ENCODE measurements at regions not wholly inside any gene's neighbourhood (a gene's known extent, or its start where the extent isn't known, plus 50 kb on each side); places are given as distances from the start of the nearest gene placed in this dataset.

DNA sequence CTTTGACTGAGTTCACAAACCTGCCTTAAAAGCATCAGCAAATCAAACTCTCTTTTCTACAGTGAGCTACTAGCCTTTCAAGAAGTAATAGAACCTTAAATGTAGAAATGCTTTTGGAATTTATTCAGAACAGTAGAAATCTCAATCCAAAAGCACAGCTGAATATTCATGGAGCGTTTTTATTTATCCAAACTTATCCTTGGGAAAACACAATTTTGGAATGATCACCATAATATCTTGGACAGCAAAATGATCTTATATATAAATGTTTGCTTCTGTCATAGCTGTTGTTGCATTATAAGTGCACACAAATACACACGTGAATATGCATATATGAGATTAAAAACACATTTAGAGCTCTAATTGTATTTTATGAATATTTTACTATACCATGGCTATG is 747.3 kb upstream of the PIK3C3 start:
- no peak for DNase-seq

DNA sequence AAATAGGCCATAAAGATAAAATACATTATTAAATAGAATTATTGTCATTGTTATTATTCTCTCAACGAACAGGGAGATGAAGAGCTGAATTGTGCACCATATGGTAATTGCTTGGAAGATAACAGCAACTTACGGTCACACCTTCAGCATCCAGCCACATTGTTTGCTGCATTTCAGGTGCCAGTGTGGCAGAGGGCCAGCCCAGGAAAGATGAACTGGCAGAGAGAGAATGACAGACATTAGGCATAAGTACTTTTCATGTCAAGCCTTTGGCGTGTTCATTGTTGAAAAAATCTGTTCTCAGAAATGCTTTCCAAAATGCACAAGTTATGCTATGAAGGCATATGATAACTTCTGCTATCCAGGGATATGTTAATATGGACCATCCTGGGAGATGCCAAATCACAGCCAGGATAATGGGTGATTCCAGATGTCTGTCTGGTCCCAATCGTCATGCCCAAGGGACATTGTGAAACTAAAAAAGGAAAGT is 748.6 kb upstream of the PIK3C3 start:
- no peak for DNase-seq

DNA sequence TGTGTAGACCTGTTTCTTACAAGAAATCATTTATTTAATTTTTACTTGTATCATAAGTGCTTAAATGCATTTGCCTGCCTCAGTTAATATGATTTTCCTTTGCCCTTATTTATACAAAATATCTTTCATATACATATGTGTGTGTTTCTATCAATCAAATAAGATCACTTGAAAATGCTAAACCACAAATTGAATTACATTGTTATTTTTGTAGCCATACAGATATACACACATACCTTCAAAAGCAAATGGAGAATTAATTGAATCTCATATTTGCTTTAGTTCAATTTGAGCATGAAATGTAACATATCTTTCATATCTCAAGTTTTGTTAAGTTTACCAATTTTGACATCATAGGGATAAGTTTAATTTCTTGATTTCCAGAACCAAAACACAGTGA is 755.8 kb upstream of the PIK3C3 start:
- no peak for DNase-seq

DNA sequence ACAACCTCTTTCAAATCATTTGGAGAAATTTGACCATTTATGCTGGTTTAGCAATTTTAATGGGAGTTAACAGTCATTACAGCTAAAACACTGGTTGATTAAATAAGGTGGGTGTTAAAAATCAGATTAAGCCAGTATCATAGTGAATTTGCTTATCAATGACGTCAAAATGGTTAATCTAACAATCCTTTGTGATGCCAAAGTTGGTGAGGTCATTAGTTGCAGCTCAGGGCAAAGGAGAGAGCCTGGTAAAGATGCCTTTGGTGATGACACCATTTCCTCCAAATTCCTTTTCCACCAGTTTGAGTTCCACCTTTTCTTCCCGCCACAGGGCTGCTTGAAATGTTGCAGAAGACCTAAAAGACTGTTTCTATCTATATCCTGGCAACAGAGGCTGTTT is 757.1 kb upstream of the PIK3C3 start:
- DNase-seq = no peak

DNA sequence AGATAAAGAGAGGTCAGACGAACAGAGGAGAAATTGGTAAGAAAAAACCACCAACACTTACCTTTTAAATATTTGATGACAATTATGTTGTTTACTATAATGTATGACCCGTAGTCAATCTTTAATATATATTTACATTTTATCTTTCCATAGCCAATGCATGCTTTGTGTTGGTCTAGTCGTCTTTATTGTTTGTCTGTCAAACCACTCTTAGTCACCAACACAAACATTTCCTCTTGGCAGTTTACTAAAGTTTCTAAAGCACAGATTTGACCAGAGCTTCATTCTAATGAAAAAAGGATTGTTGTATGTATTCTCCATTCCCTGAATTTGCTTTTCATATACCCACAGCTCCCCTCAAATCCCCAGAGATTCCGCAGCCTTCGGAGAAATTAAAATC is 784.7 kb upstream of the PIK3C3 start:
- no peak for DNase-seq

DNA sequence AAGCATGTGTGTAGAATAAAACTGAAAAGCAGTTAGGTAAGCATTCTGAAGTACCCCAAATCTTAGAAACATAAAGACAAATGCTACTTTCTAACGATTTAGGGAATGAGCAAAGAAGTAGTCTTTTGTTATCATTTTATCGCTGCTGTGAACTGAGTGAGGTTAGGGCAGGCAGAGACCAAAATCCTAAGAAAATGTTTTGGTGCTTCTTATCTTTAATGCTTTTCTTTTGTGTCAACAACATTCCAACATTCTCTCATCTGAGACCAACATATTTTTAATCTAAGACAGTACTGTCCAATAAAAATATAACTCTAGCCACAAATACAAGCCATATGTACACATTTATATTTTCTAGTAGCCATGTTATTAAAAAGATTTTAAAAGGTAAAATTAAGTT is 789.4 kb upstream of the PIK3C3 start:
- DNase-seq = no peak

DNA sequence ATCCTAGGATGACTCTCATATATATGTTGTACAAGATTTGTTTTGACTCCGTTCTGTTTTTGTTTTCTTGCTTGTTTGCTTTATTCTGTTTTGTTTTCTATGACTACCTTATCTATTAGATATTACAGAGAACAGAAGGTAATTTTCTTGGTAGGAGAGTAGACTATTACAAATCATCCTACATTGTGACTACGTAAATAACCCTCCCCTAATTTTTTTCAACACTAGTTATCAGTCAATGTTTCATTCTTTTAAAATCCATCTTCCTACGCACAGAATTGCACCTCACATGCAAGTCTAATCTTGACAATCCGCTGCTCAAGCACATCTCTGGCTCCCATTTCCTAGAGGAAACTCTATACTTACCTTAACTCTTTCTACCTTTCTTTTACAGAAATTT is 792.3 kb upstream of the PIK3C3 start:
- no peak for DNase-seq

DNA sequence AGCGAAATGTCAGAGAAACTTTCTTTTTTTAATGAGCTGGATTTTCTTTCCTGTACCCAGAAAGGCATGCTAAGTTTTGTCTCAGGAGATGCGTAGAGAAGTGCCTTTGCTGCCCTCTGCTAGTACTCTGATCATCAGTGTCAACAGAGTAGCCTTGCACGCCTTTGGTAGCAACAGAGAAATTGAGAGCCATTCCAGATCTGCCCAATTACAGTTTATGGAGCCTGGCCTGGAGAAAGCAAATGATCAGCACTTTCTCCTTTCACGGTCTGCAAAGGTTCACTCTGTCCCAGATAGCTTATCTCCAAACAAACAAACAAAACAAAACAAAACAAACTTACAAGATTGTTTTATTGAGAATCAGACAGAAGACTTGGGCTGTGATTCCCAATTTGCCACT is 792.8 kb upstream of the PIK3C3 start:
- DNase-seq = no peak

DNA sequence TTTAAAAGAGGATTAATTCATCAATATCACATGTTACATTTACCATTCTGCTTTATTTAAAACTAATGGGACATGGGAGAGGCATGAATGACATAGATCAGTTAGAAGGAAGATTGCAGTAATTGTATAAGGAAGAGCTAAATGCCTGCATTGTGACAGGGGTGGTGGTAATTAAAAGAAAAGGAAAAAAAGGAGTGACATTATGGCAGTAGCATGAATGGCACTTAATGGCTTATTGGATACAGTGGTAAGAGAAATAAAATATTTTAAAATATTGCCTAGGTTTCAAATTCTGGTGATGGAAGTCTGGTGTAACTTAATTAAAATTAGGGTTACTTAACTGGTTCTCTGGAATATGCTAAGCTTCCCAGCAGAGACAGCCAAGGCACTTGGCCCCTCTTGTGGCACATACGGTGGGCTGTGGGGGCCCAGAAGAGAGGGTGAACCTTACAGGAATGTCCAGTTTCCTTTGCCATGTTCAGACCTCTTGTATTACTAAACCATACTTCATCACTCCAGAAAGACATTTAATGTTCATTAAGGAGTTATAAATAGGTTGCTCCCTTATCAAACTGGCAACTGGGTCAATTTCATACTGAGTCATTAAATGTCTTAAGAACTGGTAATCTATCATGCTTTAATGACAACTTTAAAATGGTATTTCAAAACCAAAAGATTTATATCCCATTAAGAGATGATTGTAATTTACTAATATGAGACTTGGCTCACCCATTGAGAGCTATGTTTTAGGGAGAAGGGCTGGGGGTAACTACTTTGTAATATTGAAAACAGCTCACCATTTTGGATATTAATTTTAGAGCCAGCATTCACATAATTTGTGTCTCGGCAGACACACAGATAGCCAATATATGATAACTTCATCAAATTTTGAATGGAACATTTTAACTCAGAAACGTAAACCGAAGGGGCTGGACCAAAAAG is 798.9 kb upstream of the PIK3C3 start:
- no peak for DNase-seq

DNA sequence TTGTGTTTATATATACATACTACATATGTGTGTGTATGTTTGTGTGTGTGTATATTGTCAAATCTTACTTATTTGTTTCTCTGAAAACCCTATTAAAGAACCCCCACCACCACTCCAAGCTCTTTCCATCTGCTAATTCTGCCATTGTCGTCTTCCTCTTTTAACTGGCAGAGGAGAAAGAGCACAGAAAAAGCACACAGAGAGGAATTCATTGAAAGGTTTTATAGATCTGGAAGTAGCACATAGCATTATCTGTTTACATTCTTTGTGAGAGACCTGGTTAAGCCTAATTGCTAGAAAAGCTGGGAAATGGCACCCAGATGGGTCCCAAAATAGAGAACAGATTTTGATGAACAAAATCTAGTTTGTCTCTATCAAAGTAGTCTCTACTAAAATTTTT is 800.0 kb upstream of the PIK3C3 start:
- no peak for DNase-seq

DNA sequence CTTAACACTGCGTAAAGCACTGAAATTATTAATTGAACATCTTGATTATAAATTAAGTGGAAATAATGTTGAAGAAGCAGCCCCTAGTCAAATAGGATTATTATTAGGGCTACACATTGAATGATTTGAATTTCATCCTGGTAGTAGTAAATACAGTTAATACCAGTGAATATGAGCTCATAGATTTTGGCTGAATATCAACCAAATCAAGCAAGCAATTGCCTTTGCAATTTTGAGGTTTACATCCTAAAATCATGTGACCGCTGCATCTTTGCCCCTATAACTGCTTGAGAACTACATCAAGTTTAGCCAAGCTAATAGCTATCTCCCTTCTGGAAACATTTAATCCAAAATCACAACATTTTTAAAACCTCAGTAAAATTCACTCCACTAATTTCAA is 801.2 kb upstream of the PIK3C3 start:
- DNase-seq = no peak

DNA sequence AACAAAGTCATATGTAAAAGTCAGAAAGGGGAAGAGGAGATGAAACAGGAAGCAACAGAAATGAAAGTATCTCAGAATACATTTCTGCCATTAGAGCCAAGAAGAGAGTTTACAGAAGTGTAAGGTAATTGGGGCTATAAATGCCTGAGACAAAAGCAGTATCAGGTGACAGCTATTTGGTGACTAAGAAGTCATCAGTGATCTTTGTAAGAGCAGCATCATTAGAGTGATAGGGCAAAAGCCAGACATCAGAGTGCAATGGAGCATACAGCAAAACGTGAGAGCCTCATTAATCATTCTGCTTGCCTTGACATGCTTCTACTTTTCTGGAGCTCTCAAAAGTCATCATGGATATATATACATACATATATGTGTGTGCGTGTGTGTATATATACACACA is 804.7 kb upstream of the PIK3C3 start:
- no peak for DNase-seq

DNA sequence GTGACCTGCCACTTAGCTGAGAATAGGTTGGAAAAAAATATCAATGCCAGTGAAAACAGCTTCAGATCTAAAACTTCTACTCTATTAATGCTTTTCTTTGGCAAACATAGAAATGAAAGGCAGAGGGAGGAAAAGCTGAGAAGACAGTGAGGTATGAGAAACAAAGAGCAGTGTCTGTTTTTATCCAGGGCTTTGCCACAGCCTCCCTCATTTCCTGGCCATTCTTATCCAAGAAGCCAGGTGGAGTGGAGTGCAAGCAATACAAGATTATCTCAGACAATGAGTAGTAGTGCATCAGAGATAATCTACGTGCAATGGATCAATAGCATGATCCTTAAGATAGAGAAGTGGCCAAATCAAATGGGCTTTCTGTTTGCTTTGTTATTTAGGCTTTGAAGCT is 808.7 kb upstream of the PIK3C3 start:
- no peak for DNase-seq

DNA sequence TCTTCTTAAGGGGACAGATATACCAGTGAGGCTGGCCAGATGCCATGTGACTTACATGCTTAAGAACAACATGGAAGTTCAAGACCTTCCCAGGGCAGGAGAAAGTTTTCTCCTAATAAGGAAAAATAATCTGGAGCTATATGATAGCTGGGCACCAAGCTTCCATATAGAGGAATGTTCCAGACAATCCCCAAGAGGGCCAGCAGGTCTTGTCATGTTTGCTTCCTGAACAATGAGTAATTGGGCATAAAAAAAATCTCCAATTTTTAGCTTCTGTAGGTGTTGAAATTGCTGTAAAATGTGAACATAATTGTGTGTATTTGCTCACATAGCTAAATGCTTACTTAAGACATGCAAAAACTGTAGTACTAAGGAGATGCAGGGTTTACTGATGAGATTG is 809.5 kb upstream of the PIK3C3 start:
- DNase-seq = no peak

DNA sequence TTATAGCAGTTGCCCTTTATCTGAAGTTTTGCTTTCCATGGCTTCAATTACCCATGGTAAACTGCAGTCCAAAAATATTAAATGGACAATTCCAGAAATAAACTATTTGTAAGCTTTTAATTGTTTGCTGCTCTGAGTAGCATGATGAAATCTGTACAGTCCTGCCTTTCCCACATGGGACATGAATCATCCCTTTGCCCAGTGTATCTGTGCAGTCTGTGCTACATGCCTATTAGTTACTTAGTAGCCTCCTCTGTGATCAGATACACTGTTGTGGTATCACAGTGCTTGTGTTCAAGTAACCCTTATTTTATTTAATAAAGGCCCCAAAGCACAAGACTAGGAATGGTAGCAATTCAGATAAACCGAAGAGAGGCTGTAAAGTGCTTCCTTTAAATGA is 810.6 kb upstream of the PIK3C3 start:
- no peak for DNase-seq

DNA sequence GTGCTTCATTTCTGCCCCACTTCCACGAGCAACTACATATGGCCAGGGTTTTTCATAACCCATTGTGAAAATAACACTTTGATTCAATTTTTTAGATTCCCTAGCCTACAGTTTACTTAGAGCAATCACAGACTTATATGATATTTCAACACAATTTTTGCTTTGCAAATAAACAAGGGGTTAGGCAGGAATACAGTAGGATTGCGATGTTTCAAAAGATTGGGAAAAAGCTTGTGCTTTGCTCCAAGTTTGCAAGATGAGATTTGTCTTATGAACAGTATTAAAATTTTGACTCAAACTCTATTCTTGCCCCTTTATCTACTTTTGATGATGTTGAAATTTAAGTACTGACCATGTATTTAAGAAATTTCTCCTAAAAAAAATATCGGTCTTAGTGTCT is 814.5 kb upstream of the PIK3C3 start:
- no peak for DNase-seq

DNA sequence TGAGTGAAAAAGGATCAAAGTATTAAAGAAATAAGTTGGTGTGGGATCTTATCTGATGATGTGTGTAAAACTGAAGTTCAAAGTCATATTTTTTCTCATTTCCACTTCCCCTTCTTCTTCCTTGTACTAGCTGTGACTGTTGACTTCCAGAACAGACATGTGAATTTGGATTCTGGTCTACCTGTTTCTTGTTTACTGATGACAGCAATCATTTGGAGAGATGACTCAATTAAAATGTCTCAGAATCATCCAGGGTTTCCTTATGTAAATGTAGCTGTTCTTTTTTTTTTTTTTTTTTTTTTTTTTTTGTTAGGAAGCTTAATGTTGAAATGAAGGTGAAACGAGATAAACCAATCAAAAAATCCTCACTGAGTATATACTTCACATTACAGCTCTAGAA is 819.9 kb upstream of the PIK3C3 start:
- no peak for DNase-seq

DNA sequence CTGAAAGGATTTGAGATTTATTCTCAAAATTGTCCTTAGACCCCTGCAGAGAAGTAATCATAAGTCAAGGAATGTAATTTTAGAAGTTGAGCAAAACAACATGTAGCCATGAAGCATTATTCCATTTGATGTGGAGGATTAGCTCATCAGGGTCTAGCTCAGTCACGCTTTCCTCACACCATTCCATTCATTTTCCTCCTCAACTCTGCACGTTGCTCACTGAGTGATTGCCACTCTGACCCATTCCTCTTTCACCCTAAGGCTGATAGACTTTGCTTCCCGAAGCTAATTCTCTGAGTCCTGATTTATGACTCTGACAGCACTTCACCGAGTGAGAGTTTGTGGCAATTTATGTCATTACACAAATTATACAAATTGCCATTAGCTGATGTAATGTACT is 820.6 kb upstream of the PIK3C3 start:
- no peak for DNase-seq

DNA sequence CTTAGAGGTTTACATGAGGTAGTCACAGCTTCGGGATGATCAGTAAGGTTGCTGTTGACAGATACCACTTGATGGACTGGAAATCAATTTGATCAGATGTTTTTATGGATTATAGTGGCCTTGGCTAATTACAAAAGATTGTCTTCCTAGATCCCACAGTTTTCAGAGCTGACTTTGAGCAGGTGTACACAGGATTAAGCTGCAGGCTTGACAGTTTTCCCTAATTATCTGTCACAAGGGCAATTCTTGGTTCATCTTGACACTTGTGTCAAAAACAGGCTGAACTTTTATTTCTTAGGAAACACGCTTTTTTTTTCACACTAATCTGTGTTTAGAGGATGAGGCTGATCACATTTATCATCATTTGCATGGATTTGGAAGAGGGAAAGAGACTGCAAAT is 824.0 kb upstream of the PIK3C3 start:
- no peak for DNase-seq

DNA sequence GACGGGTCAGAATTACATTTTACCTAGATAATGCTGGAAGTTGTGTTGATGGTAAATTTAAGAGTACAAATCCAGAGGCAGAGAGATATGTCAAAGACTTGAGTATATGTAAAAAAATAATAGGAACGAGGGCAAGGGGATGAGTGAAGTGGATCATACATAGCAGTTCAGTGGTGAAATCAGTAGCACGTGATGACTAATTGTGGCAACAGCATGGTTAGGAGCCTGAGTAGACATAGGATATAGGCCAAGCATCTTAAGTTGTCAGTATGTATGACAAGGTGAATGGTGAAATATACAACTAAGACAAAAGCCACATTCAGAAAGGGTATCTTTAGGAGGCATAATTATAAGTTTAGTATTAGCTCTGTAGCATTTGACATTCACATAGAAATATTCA is 826.5 kb upstream of the PIK3C3 start:
- no peak for DNase-seq

DNA sequence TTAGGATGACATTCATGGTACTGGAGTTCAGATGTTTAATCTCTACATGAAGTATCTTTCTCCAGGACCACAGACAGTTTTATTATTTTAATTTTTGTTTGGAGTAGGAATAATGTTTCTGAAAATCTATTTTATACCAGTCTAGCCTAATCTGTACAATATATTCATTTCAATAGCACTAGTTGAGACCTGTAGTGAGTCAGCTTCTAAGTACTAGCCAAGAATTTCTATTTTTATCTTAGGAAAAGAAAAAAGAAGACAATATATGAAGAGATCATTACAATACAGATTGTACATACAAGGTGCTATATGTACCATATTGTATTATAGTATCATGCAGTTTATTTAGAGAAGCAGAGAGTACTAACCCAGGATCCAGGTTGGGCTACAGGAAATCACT is 826.9 kb upstream of the PIK3C3 start:
- no peak for DNase-seq

DNA sequence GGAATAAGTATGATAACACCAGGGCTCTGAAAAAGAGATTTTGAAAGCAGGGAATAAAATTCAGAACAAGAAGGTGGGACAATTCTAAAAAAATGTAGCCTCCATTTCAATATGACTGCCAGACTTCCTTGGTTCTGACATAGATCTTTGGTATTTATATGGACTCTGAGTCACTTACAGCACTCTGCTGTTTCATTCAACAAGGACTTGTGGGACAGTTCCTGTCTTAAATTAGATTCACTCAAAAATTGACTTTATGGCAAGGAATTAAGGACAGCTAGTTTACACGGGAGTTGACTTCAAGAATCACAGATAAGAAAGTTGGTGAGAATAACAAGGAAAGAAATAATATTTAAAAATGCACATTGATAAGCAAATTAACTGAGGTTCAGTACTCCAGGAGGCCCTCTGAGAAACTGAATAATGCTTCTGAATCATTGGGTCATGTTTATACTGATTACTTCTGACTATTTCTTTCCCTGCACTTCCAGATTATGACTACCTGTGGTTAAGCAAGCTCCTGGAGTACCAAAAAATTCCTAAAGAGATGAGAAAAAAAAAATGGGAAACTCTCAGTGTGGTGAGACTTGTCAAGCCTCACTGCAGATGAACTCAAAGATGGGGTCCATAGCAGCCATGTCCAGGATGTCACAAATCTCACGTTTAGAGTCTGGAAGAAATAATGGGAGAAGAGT is 828.3 kb upstream of the PIK3C3 start:
- DNase-seq = no peak

DNA sequence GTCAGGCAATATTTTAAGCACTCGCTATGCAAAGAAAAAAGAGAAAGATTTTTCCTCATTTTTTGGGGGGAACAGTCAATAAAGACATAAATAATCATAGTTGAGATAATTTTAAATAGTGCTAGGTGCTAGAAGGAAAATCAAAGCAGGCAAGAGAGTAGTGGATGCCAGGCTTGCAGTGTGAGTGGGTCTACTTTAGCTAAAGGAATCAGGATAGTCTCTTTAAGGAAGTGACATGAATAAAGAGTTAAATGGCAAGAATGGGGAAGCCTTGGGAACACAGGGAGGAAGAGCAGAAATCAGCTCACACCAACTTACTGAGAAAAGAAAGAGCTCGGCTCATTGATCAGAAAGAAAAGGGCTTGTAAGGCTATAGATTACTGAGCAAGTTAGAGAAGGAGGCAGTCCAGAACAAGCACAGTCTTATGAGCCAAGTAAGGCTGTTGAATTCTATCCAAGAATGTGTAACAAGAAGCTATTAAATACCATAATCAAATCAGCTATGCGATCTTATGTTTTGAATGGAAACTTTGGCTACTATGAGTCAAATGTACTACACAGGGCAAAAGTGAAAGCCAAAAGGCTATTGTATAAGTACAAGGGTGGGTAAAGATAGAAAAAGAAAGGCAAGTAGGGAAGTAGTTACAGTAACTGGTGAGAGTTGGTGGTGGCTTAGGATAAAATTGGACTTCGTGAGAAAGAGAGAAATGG is 833.8 kb upstream of the PIK3C3 start:
- DNase-seq = no peak

DNA sequence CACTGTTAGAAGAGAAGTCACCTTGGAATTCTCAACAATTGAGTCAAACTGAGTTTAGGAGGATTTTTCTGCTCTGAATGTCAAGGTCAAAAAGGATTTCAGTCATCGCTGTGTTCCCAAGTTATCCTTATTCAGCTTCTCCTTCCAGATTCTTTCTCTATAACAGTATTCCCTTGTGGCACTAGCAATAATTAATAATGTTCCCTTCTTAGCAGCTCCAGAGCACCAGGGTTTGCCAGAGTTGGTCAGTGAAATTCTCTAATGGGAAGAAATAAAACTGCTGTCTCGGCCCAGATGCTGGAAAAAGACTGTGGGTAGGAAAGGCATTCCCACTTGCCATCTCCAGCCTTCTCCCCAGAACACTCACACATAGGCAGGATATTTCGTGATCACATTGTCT is 836.0 kb upstream of the PIK3C3 start:
- DNase-seq = no peak

Data from inflammatory macrophage treated with lipopolysaccharide for 1 hour (primary cell).